ENCODE measurements at regions not wholly inside any gene's neighbourhood (a gene's known extent, or its start where the extent isn't known, plus 50 kb on each side); places are given as distances from the start of the nearest gene placed in this dataset.

DNA sequence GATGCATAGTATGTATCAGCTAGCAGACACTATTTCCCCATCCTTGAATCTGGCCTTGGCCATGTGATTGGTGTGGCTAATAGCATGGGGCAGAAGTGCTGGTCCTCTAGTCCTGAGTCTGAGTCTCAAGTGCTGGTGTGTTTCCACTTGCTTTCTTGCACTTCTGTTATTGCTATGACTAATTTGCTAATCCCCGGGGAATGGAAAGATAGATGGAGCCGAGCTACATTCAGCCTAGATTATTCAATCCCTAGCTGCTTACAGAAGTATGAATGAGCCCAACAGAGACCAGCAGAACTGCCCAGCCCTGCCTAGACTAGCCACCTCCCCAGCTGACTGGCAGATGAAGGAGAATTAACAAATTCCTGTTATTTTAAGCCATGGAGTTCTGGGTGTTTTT is 53.2 kb upstream of the SYPL1 start:
- DNase-seq (ENCODE audit: low read depth) = peak; percentile 19

DNA sequence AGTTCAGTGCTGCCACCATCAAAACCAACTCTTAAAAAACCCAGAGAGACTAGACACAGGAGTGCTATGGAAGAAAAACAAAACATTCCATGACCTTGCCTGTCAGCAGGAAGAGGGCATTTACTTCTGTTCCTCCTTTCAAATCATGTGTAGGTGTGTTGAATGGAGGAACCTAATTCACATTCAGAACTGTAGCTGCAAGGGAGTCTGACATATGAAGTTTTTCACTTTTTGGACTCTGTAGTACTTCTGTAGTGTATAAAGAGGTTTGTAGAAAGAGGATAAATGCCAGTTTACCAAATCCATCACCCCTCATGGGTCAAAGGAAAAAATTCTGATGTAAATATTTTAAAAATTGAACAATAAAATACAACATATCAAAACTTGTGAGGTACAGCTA is 51.1 kb upstream of the SYPL1 start:
- DNase-seq (ENCODE audit: low read depth) = no peak
